ENCODE measurements at regions not wholly inside any gene's neighbourhood (a gene's known extent, or its start where the extent isn't known, plus 50 kb on each side); places are given as distances from the start of the nearest gene placed in this dataset.
"Not testable (repeated sequence)": the region's sequence is repeated elsewhere in the genome, so short reads cannot be mapped to it uniquely, and the experiment has no call there.

DNA sequence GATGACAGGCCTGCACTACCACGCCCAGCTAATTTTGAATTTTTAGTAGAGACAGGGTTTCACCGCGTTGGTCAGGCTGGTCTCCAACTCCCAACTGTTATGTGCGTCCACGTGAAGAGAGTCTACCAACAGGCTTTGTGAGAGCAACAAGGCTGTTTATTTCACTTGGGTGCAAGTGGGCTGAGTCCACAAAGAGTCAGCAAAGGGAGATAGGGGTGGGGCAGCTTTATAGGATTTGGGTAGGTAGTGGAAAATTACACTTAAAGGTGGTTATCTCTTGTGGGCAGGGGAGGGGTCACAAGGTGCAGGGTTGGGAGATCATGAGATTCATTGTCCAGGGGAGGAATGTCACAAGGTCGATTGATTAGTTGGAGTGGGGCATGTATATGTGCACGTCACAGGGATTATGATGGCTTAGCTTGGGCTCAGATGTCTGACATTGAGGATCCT is 111.6 kb downstream of the GOSR1 start:
- DNase-seq (ENCODE audit: extremely low spot score) = no peak
- ChIA-PET POLR2A (interaction anchor here (1.0 kb wide), 1 partner anchor 12 kb away, joined by 3 read pairs; no protein-coding TSS in a partner anchor), CTCF (no interaction called here)
- TF ChIP-seq SP1 (IDR thresholded peaks at IDR 0.05) = no peak
- TF ChIP-seq ELF4 (IDR thresholded peaks at IDR 0.05) = no peak
- TF ChIP-seq FOXM1 (IDR thresholded peaks at IDR 0.05; ENCODE audit: borderline replicate concordance) = no peak
- no peak for TF ChIP-seq NFRKB (IDR thresholded peaks at IDR 0.05)
- no peak for TF ChIP-seq L3MBTL2 (conservative IDR thresholded peaks at IDR 0.05)
- no peak for TF ChIP-seq FOXA1 (IDR thresholded peaks at IDR 0.05)
- no peak for TF ChIP-seq BHLHE40 (IDR thresholded peaks at IDR 0.05; ENCODE audit: borderline replicate concordance)
- no peak for TF ChIP-seq ZNF384 (IDR thresholded peaks at IDR 0.05)
- no peak for TF ChIP-seq CTBP1 (IDR thresholded peaks at IDR 0.05; ENCODE audit: borderline replicate concordance)
- TF ChIP-seq SUZ12 (IDR thresholded peaks at IDR 0.05) = no peak
- no peak for TF ChIP-seq FOXK2 (IDR thresholded peaks at IDR 0.05)
- TF ChIP-seq TARDBP (IDR thresholded peaks at IDR 0.05) = no peak
- TF ChIP-seq, protein P1, sequence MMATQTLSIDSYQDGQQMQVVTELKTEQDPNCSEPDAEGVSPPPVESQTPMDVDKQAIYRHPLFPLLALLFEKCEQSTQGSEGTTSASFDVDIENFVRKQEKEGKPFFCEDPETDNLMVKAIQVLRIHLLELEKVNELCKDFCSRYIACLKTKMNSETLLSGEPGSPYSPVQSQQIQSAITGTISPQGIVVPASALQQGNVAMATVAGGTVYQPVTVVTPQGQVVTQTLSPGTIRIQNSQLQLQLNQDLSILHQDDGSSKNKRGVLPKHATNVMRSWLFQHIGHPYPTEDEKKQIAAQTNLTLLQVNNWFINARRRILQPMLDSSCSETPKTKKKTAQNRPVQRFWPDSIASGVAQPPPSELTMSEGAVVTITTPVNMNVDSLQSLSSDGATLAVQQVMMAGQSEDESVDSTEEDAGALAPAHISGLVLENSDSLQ (IDR thresholded peaks at IDR 0.05) = no peak
- TF ChIP-seq ARNT (IDR thresholded peaks at IDR 0.05) = no peak
- TF ChIP-seq HDGF (IDR thresholded peaks at IDR 0.05; ENCODE audit: borderline replicate concordance) = no peak

DNA sequence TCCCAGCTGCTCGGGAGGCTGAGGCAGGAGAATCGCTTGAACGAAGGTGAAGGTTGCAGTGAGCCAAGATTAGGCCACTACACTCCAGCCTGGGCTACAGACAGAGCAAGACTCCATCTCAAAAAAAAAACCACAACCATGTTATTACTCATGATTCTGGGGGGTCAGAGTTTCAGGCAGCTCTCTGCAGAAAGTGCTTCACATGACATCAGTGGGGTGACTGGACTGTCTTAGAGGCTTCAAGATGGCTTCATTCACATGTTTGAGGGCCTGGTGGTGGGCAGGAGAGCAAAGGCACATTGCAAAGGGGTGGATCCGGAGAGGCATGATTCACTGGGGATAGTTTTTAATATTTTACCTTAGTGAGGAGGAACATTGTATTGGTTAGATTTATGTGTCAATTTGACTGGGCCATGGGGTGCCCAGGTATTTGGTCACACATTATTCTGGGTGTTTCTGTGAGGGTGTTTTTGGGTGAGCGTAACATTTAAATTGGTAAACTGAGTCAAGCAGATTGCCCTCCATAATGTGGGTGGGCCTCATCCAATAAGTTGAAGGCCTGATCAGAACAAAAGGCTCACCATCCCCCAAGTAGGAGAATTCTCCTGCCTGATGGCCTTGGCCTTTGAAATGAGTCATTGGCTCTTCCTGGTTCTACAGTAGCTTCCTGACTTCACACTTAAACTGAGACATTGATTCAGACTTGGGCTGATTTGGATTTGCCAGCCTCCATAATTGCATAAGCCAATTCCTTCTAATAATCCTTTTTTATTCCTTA is 109.8 kb downstream of the GOSR1 start:
- TF ChIP-seq FOXM1 (IDR thresholded peaks at IDR 0.05; ENCODE audit: borderline replicate concordance) (no peak), TARDBP (IDR thresholded peaks at IDR 0.05) (no peak), SUZ12 (IDR thresholded peaks at IDR 0.05) (no peak), FOXA1 (IDR thresholded peaks at IDR 0.05) (no peak), LEF1 (IDR thresholded peaks at IDR 0.05; ENCODE audit: borderline replicate concordance) (no peak), NFRKB (IDR thresholded peaks at IDR 0.05) (no peak), BHLHE40 (IDR thresholded peaks at IDR 0.05; ENCODE audit: borderline replicate concordance) (no peak), HDGF (IDR thresholded peaks at IDR 0.05; ENCODE audit: borderline replicate concordance) (no peak), FOXK2 (IDR thresholded peaks at IDR 0.05) (no peak), ELF4 (IDR thresholded peaks at IDR 0.05) (no peak), CTBP1 (IDR thresholded peaks at IDR 0.05; ENCODE audit: borderline replicate concordance) (no peak), L3MBTL2 (conservative IDR thresholded peaks at IDR 0.05) (no peak)
- TF ChIP-seq, protein P1 (IDR thresholded peaks at IDR 0.05) = no peak
- CTCF ChIA-PET = no interaction called here
- POLR2A ChIA-PET = no interaction called here
- no peak for DNase-seq (ENCODE audit: extremely low spot score)

DNA sequence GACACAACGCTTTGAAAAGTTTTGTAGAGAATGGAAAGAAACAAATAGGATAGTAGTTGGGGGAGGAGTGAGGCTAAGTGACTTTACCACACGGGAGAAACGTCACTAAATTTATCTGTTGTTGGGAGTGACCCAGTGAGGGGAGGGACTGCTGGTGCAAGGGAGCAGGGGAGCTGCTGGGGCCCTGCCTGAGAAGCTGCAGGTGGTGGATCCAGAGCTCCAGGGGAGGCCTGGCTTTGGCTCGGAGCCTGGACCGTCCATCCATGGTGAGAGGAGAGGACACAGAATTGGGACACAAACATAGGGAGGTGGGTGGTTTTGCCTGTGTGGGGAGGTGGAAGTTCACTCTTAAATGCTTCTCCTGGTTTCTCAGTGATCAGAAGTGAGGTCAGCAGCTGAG is 107.6 kb downstream of the GOSR1 start:
- CTCF ChIA-PET = no interaction called here
- DNase-seq (ENCODE audit: extremely low spot score) = no peak
- TF ChIP-seq CTBP1 (IDR thresholded peaks at IDR 0.05; ENCODE audit: borderline replicate concordance) = no peak
- POLR2A ChIA-PET = interaction anchor here (1.3 kb wide), 1 partner anchor 15 kb away, joined by 4 read pairs; no protein-coding TSS in a partner anchor

DNA sequence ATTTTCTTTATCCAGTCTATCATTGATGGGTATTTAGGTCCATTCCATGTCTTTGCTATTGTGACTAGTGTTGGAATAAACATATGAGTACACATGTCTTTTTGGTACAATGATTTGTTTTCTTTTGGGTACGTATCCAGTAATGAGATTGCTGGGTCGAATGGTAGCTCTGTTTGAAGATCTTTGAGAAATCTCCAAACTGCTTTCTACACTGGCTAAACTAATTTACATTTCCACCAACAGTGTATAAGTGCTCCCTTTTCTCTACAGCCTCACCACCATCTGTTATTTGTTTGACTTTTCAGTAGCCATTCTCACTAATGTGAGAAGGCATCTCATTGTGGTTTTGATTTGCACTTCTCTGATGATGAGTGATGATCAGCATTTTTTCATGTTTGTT is 103.7 kb downstream of the GOSR1 start:
- no peak for TF ChIP-seq ELF4 (IDR thresholded peaks at IDR 0.05)
- TF ChIP-seq SP1 (IDR thresholded peaks at IDR 0.05) = no peak
- no peak for TF ChIP-seq HDGF (IDR thresholded peaks at IDR 0.05; ENCODE audit: borderline replicate concordance)
- TF ChIP-seq TARDBP (IDR thresholded peaks at IDR 0.05) = no peak
- TF ChIP-seq ZNF384 (IDR thresholded peaks at IDR 0.05) = no peak
- no peak for TF ChIP-seq L3MBTL2 (conservative IDR thresholded peaks at IDR 0.05)
- TF ChIP-seq, protein P1 (IDR thresholded peaks at IDR 0.05) = no peak
- TF ChIP-seq BHLHE40 (IDR thresholded peaks at IDR 0.05; ENCODE audit: borderline replicate concordance) = no peak
- no peak for TF ChIP-seq SUZ12 (IDR thresholded peaks at IDR 0.05)
- TF ChIP-seq FOXK2 (IDR thresholded peaks at IDR 0.05) = no peak
- no peak for TF ChIP-seq CTBP1 (IDR thresholded peaks at IDR 0.05; ENCODE audit: borderline replicate concordance)
- TF ChIP-seq ARNT (IDR thresholded peaks at IDR 0.05) = no peak
- no peak for TF ChIP-seq FOXM1 (IDR thresholded peaks at IDR 0.05; ENCODE audit: borderline replicate concordance)
- TF ChIP-seq FOXA1 (IDR thresholded peaks at IDR 0.05) = no peak
- no peak for TF ChIP-seq LEF1 (IDR thresholded peaks at IDR 0.05; ENCODE audit: borderline replicate concordance)
- no peak for TF ChIP-seq NFRKB (IDR thresholded peaks at IDR 0.05)
- DNase-seq (ENCODE audit: extremely low spot score) = no peak
- ChIA-PET CTCF (no interaction called here), POLR2A (no interaction called here)

DNA sequence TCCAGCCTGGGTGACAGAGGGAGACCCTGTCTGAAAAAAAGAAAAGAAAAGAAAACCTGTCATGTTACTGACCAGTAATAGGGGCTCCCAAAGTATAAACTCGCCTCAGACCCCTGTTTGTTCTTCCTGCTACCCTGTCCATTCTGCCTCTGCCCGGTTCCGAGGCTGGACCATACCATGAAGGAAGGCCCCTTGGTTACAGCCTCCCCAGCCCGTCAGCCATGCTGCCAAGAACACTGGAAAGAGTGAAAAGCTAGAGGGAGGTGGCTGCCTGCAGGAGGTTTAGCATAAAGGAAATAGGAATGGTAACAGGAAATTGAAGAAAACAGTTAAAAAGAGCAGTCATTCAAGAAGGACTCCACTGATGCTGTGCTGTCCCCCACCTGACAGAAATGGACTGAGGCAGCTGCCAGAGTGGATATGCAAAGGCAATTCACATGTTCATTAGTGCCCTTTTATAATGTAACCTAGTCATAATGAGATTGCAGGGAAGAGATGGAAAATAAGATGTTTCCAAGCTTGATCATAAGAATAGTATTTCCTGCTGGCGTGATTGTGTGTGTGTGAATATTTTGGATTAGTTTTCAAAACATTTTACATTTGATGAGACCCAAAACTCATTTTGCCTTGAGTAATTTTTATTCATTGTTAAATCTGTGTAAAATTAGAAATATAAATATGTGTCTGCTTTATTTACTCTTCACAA is 102.6 kb downstream of the GOSR1 start:
- ChIA-PET CTCF (no interaction called here), POLR2A (no interaction called here)
- no peak for TF ChIP-seq BHLHE40 (IDR thresholded peaks at IDR 0.05; ENCODE audit: borderline replicate concordance)
- DNase-seq (ENCODE audit: extremely low spot score) = no peak

DNA sequence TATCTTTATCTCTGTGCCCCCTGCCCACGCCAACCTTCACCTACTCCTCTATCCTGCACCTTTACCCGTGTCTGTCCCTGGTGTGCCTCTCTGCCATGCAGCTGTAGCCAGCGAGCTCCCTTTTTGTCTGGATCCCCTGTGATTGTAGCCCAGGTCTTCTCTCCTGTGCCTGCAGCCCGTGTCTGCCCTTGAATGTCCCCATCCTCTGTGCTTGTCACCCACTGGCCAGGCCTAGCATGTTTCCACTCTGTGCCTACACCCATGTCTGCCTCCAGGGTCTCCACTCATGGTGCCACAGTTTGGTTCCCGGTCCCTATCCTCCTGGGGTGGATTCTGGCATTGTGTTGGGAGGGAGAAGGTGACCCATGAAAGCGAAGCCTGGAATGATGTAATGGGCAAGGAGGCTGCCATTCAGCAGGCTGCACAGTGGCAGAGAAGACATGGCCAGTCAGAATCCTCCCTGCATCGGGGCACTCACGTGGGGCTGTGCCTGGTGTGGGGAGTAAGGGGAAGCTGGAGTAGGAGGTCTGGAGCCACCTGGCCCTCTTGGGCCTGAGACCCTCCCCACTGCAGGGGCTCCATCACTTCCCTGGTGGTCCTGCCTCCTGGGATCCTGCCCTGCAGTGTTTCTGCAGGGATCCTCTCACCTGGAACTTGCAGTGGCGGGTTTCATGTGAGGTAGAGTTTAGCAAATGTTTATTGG is 101.0 kb downstream of the GOSR1 start:
- CTCF ChIA-PET; DNase-seq (ENCODE audit: extremely low spot score); POLR2A ChIA-PET: not testable (repeated sequence)
